GM19238 (cell line): ENCODE measurements at regions not wholly inside any gene's neighbourhood (a gene's known extent, or its start where the extent isn't known, plus 50 kb on each side); places are given as distances from the start of the nearest gene placed in this dataset.

ENCODE experiments used
- DNase-seq: peaks from one replicate; pipeline ENCODE4 v3.0.0; 2011; ENCODE audit warnings: low spot score; ENCODE audit not compliant: insufficient read length

DNA sequence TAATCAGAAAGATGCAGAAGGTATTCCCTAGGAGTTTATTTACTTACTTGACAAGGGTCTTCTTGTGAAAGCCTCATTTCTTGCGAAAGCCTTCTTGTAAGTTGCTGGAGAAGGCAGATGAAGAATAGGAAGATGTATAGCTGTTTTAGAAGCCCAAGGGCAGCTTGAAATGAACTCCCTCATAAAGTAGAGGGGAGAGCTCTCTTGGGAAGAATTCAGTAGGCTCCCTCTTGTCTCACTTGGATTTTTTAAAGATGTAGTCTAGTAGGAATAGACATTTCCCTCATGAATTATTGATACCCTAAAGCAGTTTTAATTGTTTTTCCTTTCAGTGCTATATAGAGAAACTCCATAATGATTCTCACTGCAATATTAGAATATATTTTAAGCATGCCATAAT is 639.2 kb upstream of the CXADR start:
- DNase-seq = no peak

- no peak for DNase-seq
Measured at GRCh38 chr21:16879479-16879878, 633.4 kb upstream of the CXADR start.

DNA sequence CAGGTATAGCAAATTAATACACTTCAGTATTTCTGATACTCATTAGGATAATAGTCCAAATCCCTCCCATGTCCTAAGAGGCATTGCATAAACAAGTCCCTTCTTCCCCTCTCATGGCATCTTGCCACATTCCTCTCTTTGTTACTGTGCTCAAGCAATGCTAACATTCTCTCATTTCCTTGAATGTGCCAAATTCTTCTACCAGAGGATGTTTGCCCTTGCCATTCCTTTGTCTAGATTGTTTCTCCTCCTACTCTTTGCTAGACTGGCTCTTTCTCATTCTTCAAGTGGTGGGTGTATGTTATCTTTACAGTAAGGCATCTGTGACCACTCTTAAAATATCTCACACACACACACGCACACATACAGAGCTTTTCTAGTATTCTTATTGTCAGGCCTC is 621.0 kb upstream of the CXADR start:
- no peak for DNase-seq

DNA sequence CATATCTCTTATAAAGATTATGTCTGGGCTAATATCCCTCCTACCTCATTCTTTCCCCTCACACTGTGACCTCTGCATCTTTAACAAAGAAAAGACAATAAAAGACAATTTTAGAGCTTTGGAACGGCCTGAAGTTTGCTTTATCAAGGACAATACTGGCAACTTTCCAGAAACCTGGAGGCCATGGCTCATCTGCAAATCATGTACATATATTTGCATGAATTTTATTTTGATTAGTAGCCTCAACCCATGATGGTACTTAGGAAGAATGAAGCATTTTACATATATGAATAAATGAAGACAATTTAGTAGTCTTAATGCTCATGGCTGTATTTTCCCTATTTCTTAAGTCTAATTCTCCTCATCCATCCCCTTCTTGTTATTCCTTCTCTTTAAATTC is 612.2 kb upstream of the CXADR start:
- no peak for DNase-seq

DNA sequence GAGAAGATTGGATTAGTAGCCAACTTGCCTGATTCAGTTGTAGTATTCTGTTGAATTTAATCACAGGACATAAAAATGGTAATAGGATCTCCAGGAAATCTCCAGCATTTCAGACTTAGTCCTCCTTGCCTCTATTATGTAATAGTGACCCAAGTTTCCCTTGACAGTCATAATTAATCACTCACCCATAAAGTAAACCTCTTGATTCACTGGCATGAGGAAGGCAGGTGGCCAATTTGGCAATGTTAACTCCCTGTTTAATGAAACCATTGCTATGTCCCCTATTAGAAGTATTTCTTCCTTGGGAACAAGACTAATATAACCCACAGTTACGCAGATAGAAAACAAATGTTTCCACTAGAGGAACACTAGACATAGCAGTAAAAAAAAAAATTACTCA is 604.8 kb upstream of the CXADR start:
- no peak for DNase-seq

GRCh38 chr21:16910435-16911165 is 602.2 kb upstream of the CXADR start:
- no peak for DNase-seq

DNA sequence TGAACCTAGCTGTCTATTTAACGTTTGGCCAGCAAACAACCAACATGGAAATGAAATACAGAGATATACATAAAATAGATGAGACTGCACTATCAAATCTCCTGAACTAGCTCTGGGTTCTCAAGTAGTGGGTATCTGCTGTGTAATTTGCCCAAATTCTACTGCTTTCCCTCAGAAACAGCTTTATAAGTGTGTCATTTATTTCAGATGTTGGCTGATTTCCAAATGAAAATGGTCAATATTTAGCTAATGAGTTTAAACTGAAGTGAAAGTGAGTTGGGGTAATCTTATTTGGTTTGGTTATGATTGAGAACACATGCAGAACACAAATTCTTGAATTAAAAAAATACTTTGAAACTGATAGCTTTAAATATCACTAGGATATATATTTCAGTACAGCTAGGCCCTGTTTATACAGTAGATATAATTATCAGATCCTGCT is 601.7 kb upstream of the CXADR start:
- DNase-seq = no peak

DNA sequence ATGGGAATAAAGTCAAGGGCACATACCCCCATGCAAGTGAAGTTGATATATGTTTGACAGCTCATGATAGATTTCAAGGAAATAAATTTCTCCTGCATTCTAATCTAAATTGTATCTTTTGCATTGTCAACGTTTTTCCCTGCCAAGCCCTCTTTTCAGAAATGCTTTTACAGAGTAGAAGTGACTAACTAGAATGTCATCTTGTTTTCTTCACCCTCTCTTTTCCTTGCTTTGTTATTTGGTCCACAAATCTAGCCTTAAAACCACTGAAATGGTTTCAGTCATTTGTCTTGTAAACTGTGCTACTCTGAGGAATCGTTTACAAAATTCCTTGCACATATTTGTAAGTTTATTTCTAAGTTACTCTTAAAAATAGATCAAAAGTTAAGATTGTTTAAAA is 600.8 kb upstream of the CXADR start:
- DNase-seq = no peak

GRCh38 chr21:16913010-16913409 is 599.8 kb upstream of the CXADR start:
- DNase-seq = no peak

- no peak for DNase-seq
Measured at GRCh38 chr21:16928439-16928838, 584.4 kb upstream of the CXADR start.

DNA sequence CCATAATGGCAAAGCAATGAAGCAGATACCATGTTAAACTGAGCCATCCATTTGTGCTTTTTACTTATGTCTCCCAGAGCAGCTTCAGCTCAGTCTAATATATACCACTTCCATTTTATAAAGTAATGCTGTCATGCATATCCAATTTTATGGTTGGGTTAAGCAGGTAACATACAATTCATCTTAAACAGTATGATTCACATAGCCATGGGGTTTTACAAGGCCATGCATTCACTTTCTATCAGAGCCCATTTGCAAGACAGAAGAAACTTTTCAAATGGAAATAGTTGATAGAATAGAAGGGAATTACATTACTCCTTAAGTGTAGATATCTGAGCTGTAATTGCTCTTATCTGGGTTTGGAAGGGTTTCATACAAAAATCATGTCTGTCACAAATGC is 580.5 kb upstream of the CXADR start:
- no peak for DNase-seq

- DNase-seq = no peak
Measured at GRCh38 chr21:16942703-16943102, 570.1 kb upstream of the CXADR start.

DNA sequence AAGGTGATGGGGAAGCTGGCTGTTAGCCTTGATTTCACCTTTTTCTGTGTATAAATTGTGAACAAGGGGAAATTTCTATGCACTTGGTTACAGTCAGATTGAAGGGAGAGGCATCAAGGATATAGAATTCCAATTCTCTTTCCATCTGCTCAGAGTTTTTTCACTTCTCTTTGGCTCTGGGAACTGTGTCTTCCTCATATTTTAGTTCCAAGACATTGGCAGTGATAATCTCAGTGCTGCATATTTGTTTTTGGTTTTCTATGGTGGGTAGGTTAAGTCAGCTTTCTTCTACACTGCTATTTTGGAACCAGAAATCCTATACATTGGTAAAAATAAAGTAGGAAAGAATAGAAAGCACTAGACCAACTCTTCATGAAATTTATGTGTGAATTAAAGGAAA is 569.6 kb upstream of the CXADR start:
- DNase-seq = no peak

DNA sequence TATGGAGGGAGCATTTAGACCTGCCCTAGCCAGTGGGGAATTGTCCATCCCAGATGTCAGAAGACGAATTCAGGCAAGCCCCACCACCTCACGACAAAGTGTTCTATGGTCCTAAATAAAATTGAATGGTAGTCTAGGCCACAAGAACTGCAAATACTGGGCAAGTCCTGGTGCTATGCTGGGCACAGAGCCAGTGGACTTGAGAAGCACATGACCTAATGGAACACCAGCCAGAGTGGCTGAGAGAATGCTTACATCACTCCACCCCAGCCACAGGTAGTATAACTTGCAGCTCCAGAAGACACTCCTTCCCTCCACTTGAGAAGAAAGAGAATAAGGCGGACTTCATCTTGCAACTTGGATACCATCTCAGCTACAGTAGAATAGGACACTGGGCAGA is 567.3 kb upstream of the CXADR start:
- no peak for DNase-seq

DNA sequence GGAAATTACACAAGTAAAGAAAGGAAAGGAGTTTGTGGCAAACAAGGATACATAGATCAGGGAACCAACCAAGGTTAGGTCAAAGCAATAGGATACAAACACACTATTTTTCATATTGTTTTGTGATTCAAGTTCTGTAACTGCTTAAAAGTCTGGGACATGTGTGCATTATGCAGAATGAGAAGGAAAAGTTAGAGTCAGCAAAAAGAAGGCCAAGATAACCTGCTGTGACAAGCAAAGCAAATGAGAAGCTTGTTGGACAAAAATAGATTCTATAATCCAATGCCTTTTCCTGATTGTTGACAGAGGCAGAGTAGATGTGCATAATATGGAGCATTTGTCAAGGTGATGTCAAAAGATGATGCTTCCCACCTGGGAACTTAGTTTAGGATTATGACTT is 556.0 kb upstream of the CXADR start:
- DNase-seq = no peak

- DNase-seq = no peak
Measured at GRCh38 chr21:16965424-16965823, 547.4 kb upstream of the CXADR start.

GRCh38 chr21:16968436-16968835 is 544.4 kb upstream of the CXADR start:
- no peak for DNase-seq

- DNase-seq = no peak
Measured at GRCh38 chr21:16969636-16970035, 543.2 kb upstream of the CXADR start.

DNA sequence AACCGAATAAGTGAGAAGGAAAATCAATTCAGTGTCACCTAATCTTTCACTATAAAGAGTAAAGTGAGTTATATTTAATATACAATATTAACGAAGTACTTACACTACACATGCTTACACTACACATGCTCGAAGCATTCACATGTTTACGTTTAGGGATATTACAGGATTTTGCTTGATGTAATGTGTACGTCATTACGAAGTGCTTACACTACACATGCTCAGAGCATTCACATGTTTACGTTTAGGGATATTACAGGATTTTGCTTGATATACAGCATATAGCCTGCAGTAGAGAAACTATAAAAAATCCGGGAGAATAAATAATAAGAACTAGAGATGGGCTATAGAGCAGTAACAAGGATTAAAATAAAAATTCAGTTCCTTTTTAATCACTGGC is 538.8 kb upstream of the CXADR start:
- DNase-seq = no peak

GRCh38 chr21:16976193-16976592 is 536.6 kb upstream of the CXADR start:
- no peak for DNase-seq

DNA sequence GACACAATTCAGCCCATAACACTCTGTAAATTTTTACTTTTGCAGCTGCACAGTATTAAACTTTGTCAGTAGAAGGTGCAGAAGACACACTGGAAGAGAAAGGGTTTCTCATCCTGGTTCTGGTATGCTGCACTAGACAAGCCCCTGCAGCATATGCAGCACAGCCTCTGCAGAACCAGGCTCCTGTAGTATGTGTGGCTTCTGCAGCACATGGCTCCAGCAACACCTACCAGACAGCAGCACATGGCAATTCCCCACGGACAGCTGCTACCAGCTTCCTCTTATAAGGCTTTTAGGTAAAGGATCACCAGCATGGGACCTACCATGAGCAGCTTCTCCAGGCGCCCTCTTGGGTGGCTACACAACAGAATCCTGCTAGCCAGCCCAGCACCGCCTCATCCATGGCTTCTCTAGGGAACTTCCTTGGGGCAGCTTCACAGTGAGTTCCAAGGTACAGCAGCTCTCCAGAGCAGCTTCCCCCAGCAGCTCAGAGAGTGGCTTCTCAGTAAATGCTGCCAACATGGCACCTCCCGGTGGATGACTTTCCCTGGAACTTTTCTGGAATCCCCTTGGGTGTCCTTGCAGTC is 534.4 kb upstream of the CXADR start:
- DNase-seq = no peak

GRCh38 chr21:16979574-16979973 is 533.3 kb upstream of the CXADR start:
- DNase-seq = no peak

DNA sequence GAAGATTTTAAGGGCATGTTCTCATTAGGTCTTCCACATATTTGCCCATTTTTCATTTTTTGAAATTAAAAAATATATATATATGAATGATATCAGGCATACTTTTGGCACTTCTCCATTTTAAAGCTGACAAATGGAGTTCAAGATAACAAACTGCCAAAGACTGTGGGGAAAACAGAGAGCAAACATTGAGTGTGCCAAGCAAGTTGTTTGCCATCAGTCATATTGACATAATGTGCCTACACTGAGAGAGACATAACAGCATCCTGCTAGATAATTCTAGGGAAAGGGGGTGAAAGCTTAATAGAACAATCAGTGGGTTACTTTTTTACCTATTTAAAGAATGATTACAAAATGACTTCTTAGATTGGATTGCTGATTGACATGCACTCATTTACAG is 529.4 kb upstream of the CXADR start:
- no peak for DNase-seq
